Ishikawa (cell line): ENCODE measurements at regions not wholly inside any gene's neighbourhood (a gene's known extent, or its start where the extent isn't known, plus 50 kb on each side); places are given as distances from the start of the nearest gene placed in this dataset.

ENCODE experiments used
- CEBPB ChIP-seq: IDR thresholded peaks from 2 replicates; pipeline ENCODE4 v1.6.1; 2012
- CREB1 ChIP-seq: IDR thresholded peaks from 2 replicates; pipeline ENCODE4 v1.6.1; 2012; ENCODE audit warnings: low read depth
- EGR1 ChIP-seq: IDR thresholded peaks from 2 replicates; pipeline ENCODE4 v1.6.1; 2012
- EP300 ChIP-seq: IDR thresholded peaks from 2 replicates; pipeline ENCODE4 v1.6.1; 2012; ENCODE audit warnings: borderline replicate concordance
- FOXM1 ChIP-seq: IDR thresholded peaks from 2 replicates; pipeline ENCODE4 v1.6.1; 2012; ENCODE audit warnings: low read depth, borderline replicate concordance
- MAX ChIP-seq: IDR thresholded peaks from 2 replicates; pipeline ENCODE4 v1.6.1; 2012
- NFIC ChIP-seq: IDR thresholded peaks from 2 replicates; pipeline ENCODE4 v1.6.1; 2012
- REST ChIP-seq: IDR thresholded peaks from 2 replicates; pipeline ENCODE4 v1.6.1; 2012; ENCODE audit warnings: low read depth, mild to moderate bottlenecking
- TAF1 ChIP-seq: IDR thresholded peaks from 2 replicates; pipeline ENCODE4 v1.6.1; 2012; ENCODE audit warnings: low read depth, mild to moderate bottlenecking
- TCF12 ChIP-seq: IDR thresholded peaks from 2 replicates; pipeline ENCODE4 v1.6.1; 2012; ENCODE audit warnings: low read depth
- YY1 ChIP-seq: IDR thresholded peaks from 2 replicates; pipeline ENCODE4 v1.6.1; 2012; ENCODE audit warnings: low read depth
- ZBTB7A ChIP-seq: IDR thresholded peaks from 2 replicates; pipeline ENCODE4 v1.6.1; 2012; ENCODE audit warnings: low read depth
- TF ChIP-seq, protein P1 (sequence below): IDR thresholded peaks from 2 replicates; pipeline ENCODE4 v1.6.1; 2012

- no peak for TF ChIP-seq YY1
- TF ChIP-seq TCF12: no peak
- no peak for TF ChIP-seq EGR1
- no peak for TF ChIP-seq REST
- TF ChIP-seq CEBPB: no peak
- TF ChIP-seq NFIC: no peak
- TF ChIP-seq TAF1: no peak
- TF ChIP-seq, protein P1, sequence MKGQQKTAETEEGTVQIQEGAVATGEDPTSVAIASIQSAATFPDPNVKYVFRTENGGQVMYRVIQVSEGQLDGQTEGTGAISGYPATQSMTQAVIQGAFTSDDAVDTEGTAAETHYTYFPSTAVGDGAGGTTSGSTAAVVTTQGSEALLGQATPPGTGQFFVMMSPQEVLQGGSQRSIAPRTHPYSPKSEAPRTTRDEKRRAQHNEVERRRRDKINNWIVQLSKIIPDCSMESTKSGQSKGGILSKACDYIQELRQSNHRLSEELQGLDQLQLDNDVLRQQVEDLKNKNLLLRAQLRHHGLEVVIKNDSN: no peak
- no peak for TF ChIP-seq ZBTB7A
- no peak for TF ChIP-seq FOXM1
- TF ChIP-seq CREB1: no peak
- no peak for TF ChIP-seq EP300
- no peak for TF ChIP-seq MAX
Observed at GRCh38 chr6:165961233-165961632, 206.4 kb downstream of the TBXT start.
